NCI-H2029 (cell line): ENCODE measurements at regions not wholly inside any gene's neighbourhood (a gene's known extent, or its start where the extent isn't known, plus 50 kb on each side); places are given as distances from the start of the nearest gene placed in this dataset.
A peak's percentile ranks its signal among the peaks of the same experiment; 100 is the strongest.
"Not testable (repeated sequence)": the region's sequence is repeated elsewhere in the genome, so short reads cannot be mapped to it uniquely, and the experiment has no call there.

ENCODE experiments used
- DNase-seq: peaks from one replicate; lab custom pipeline; 2025; lab: John Stamatoyannopoulos, UW

DNA sequence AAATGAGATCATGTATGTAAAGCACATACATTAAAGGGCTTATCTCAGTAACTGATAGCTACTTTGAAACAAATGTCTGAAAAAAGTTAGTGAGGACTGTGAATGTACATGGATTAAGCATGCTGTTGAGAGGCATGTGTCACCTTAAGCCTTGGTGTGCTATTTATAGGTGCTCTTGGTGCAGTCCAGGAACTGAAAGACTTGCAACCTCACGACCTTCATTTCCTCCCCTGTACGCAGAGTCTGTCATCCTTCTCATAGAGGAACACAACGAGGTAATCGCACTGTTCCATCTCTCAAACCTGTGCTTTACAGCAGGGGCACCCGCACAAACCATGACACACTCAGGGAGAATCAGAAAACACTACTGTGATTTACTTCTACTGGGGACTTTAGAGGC lies 65.6 kb downstream of the UFM1 start:
- DNase-seq = no peak

GRCh38 chr13:38417241-38417640 lies 67.6 kb downstream of the UFM1 start:
- DNase-seq = no peak

GRCh38 chr13:38417727-38418126 lies 68.1 kb downstream of the UFM1 start:
- no peak for DNase-seq

DNA sequence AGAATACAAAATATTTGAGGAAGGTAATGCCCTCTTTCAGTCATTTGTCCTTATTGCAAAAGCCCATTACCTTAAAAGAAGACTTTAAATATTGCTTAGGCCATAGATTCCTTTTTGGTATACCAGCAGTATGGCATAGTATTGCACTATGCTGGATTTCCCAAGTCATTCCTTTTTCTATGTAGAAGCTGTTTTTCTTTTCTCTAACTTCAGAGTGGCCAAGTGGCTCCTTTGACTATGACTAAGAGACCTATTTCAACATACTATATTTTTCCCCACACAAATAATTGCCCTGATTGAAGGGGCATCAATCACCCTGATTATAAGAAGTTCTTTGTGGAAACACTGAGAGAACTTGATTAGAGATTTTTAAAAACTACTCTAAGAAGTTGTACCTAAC lies 68.6 kb downstream of the UFM1 start:
- DNase-seq = no peak

DNA sequence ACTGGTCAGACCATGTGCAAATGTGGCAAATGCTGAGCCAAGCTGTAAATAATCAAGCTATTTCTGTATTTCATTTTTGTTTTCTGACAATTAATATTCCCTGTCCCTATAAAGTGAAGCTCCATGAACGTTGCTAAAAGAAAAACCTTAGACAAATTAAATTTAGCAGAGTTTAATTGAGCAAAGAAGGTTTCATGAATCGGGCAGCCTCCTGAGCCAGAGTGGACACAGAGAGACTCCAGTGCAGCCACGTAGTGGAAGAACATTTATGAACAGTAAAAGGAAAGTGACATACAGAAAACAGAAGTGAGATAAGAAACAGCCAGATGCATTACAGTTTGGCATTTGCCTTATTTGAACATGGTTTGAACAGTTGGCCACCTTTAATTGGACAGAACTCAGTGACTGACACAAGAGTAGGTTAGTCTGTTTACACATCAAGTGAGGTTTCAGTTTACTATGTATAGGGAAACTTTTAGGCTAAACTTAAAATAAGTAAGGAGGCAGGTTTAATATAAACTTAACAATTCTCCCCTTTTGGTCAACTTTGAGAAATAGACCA lies 69.7 kb downstream of the UFM1 start:
- no peak for DNase-seq

DNA sequence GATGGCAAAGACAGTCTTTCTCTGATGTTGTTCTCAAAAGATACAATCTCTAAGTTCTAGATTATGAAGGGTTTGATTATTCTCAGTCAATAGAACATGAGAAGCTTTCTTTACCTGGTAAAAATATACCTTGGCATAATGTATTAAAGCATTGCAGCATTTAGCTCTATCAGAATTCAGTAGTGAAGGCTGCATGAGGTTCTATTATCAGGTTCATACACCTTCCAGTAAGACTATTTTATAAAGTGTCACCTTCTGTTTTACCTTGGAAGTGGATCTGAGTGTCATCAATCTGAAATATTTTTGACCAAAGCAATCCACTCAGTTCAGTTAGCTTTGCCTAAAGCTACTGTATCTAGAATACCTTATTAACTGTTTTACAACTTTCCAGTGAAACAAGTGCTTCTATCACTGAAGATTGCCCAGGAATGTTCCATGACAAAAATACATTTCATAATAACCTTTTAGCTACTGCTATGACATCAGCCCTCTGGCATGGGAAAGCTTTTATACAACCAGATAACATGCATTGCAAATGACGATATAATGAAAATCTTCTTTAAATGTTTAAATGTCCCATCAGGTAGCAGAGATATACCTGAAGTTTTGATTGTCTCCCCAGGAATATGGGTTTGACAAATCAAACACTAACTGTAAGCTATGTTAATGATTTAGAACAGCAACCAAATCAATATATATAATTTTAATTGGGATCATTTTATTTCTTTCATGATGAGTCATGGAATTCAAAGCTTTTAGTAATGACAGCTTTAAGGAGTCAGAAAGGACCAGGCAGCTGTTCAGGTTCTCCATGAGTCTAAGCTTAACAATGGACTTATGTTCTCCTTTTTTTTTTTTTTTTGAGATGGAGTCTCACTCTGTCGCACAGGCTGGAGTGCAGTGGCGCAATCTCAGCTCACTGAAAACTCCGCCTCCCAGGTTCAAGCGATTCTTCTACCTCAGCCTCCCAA lies 72.2 kb downstream of the UFM1 start:
- DNase-seq = no peak

DNA sequence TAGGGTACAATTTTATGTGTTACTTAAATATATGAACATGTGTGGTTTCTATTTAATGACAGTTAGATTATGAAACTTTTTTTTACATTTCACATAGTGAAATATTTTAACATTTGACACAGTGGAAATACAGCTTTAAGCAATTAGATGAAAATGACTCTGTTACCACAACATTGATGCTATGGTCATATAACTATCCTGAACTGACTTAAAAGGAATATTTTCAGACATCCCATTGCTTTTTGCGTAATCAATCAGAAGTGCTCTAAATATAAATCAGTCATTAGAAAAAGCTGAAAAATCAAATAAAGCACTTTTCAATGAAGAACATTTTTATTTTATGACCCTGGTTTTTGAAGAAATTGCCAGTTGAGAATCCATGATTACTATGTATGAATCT lies 80.3 kb downstream of the UFM1 start:
- no peak for DNase-seq

DNA sequence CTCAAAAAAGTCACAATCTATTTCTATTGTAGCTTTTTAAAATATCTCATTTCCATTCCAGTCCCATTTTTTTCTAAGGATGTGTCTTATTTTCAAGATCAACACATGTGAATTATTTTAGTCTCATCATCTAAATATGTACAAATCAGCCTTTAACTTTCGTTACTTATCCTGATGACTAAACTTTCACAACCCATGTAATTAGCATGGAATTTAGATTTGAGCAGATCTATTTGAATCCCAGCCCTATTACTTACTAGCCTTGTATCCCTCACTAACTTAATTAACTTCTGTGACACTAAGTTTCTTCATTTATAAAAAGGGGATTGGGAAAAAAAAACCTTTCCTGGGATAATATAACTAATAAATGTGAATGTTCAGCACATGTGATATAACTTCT lies 81.1 kb downstream of the UFM1 start:
- no peak for DNase-seq

- no peak for DNase-seq
These were observed 91.0 kb downstream of the UFM1 start for GRCh38 chr13:38440666-38441065.

GRCh38 chr13:38444904-38445303 lies 95.3 kb downstream of the UFM1 start:
- no peak for DNase-seq

- no peak for DNase-seq
These were observed 103.0 kb downstream of the UFM1 start for GRCh38 chr13:38452656-38453055.

DNA sequence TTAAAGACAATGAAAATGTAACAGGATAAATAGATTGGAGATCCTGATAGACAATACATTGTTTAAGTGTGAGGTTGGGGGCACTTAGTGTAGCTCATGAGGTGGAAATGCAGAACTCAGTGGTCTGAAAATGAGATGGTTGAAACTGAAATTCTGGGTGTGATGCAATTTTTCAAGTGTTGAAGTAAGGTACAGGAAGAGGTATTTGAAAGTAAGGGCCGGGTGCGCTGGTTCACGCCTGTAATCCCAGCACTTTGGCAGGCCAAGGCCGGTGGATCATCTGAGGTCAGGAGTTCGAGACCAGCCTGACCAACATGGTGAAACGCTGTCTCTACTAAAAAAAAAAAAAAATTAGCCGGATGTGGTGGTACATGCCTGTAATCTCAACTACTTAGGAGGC lies 113.0 kb downstream of the UFM1 start:
- DNase-seq = no peak

GRCh38 chr13:38463048-38463447 lies 113.4 kb downstream of the UFM1 start:
- no peak for DNase-seq

GRCh38 chr13:38472411-38472810 lies 122.8 kb downstream of the UFM1 start:
- DNase-seq = not testable (repeated sequence)

GRCh38 chr13:38473305-38473704 lies 123.7 kb downstream of the UFM1 start:
- no peak for DNase-seq

DNA sequence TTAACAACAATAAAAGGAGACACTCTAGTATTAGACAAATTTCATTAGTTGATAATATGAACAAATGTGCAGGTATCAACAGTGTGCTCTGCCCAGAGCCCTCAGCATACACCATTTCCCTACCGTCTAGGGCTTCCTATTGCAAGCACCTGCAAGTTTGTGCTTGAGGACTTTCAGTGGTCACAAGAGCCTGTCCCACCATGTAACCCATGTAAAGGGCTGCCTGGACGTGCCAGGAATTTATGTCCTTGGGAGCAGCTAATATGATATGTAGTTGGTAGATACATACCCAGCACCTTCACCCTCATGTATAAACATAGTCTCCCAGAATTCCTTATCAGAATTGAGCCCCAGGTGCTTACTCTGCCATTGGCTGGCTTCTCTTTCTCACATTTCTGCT lies 128.0 kb downstream of the UFM1 start:
- DNase-seq = no peak

DNA sequence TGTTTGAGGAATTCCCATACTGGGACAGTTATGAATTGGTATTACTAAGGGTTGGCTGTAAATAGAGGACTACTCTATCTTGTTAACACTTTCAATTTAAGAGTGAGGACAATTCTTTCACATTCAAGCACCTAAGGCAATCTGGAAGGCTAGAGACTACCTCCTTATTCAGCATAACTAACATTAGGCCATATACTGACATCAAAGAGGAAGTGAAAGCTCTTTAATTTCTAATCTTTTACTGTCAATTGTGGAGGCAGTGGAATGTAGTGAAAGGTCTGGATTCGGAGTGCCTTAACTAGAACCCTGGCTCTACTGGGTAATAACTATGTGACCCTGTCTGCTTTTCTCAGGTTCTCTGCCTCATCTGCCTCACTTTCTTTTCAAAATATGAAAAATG lies 134.0 kb downstream of the UFM1 start:
- no peak for DNase-seq

DNA sequence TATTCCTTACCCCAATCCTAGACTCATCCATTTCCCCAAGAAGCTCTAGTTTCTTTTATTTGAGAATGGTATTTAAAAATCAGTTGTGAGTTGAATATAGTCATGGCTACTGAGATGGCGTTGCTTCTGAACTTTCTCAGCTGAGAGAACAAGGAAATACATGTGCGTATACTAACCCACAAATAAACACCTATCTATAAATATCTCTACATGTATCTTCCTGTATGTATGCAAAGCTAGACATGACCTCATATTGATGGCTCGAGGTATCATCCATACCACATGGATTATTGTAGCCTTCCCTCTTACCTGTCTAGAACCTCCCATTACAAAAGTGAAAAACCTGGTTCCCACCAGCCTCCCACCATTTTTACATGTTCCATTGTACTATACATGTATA lies 141.0 kb downstream of the UFM1 start:
- no peak for DNase-seq

- no peak for DNase-seq
These were observed 144.8 kb downstream of the UFM1 start for GRCh38 chr13:38494445-38494844.

DNA sequence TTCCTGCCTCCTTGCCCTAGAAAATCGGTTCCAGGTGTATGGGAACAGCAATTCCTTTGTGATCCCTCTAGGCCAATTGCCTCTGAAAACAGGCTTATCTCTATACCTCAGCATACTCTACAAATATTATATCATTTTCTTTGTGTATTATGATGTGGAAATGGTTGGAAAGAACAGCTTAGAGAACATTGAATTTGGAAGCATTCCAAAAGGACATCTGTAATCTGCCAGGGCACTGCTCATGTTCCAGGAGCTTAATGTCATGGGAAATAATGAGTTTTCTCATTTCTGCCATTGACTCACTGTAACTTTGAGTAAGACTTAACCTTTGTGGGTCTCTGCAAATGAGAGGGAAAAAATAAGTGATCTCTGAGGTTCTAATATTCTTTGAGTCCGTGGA lies 147.3 kb downstream of the UFM1 start:
- DNase-seq = no peak

DNA sequence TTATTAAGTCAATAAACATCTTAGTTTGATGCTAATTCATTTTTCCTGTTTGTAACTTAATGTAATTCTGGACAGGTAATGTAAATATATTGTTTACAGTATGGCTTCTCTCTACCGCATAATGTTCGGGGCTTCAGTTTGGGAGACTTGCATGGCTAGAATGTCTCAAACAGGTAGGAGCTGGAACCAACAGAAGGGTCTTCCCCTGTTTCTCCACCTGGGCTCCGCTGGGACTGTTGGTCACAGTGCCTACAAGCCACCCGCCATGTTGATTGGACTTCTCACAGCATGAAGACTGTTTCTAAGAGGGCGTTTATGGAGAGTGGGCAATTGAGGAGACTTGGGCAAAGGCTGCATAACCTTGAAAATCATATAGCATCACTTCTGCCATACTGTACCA lies 148.6 kb downstream of the UFM1 start:
- no peak for DNase-seq

GRCh38 chr13:38514575-38514974 lies 164.9 kb downstream of the UFM1 start:
- peak; percentile 25 for DNase-seq

DNA sequence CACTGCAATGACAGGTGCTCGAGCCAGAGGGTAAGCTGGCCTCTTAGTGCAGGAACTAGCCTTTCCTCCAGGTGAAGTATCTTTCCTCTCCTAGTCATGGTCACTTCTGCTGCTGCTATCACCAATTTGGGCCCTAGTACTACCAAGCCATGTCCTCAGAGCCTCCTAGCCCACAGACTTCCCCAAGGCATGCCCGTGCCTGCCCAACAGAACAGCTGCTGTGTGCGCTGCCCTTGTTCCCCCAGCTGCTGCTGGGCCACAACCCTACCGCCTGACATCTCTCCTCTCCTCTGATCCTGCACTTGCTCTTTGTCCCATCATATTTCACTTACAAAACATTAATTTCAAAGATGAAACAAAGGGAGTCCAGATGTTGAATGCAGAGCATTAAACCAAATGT lies 168.5 kb upstream of the FREM2 start:
- no peak for DNase-seq
